Retinal pigment epithelial cell (primary cell): ENCODE measurements at regions not wholly inside any gene's neighbourhood (a gene's known extent, or its start where the extent isn't known, plus 50 kb on each side); places are given as distances from the start of the nearest gene placed in this dataset.

Experiments
- DNase-seq: peaks from one replicate; pipeline ENCODE4 v3.0.0-alpha.2; 2010; ENCODE audit warnings: low read depth
- H3K4me3 ChIP-seq: 2 replicates; pipeline ENCODE4 v1.5.1; 2011; ENCODE audit warnings: mild to moderate bottlenecking, low read length, control low read depth, moderate library complexity
- CTCF ChIP-seq: conservative IDR thresholded peaks from 2 replicates; pipeline ENCODE4 v1.5.1; 2011; ENCODE audit warnings: low read depth, low read length, control low read depth, inconsistent platforms

- no peak for DNase-seq
- TF ChIP-seq CTCF, result no peak
- no peak overlapping the region for H3K4me3 ChIP-seq
Observed at GRCh38 chr2:65668744-65669143, 236.3 kb upstream of the SPRED2 start.

- no peak for DNase-seq
- no peak for TF ChIP-seq CTCF
- no peak overlapping the region for H3K4me3 ChIP-seq
Observed at GRCh38 chr2:65666156-65666725, 233.8 kb upstream of the SPRED2 start.

DNA sequence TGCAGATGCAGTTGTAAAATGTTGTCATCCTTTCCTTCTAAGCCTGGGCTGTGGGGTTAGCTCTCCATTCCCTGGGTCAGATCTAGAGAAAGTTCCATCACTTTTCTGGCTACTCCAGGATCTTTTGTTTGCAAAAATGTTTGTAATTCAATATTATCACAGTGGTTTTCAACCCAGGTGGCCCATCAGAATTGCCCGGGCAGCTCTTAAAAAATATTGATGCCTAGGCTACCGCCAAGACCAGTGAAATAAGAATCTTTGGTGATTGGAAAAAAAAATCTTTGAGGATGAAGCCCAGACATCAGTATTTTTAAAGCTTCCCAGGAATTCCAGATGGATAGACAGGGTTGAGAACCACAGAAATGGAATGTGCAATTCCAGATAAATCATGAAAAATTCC lies 232.5 kb upstream of the SPRED2 start:
- DNase-seq, result no peak
- TF ChIP-seq CTCF, result no peak
- H3K4me3 ChIP-seq, result no peak overlapping the region

DNA sequence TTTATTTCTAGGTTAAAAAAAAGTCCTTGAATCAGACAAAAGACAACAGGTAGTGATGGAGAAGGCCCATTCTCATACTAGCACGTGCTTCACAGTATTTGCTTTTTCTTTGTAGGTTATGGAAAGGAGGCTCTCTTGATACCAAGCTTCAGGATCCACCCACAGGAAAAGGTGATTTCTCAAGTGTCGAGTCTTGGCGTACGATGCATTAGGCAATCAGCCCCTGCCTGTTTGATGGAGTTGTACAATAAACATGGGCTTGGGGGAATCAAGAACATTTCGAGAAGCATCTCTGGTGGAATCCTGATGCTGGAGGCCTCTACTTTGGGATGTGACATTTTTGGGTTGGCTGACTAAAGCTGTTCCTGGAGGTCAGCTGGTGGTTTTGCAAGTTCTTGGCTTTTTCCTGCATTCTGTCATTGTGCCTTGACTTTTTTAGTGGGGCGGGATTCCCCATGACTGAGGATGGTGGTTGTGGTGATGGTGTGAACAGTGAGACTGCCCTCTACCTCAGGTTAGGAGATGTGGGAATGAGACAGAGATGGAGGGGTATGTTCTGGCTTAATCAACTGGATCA lies 231.5 kb upstream of the SPRED2 start:
- TF ChIP-seq CTCF, result no peak
- no peak overlapping the region for H3K4me3 ChIP-seq
- DNase-seq, result no peak

GRCh38 chr2:65662654-65663432 lies 230.4 kb upstream of the SPRED2 start:
- DNase-seq, result no peak
- H3K4me3 ChIP-seq, result no peak overlapping the region
- TF ChIP-seq CTCF, result no peak

DNA sequence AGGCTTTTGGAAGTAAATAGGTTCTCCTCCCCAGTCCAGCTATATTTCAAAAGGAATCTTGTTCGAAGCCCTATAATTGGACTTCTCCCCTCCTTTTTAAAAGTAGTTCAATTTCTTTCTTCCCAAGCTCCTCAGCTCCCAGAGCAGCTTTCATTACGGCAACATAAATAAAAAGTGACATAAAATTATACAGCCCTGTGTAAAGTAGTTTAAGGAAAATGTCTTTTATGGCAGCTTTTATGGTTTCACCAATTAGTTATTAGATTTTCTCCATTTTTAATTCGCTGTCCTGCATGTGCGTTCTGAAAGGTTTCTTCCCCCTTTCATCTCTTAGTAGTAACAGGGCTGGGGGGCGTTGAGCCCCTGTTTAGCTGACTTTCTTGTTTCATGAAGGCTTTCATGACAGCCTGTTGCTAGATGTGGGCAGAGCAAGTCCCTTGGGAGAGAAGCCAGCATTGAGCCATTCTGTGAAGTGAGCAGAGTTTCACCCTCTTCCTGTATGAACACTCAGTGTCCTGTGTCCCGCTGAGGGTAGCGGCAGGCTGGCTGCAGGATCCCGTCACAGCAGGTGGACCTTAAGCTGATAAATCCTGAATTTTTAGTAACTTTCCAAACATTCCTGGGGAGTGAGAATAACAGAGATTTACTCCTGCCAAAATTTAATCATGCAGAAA lies 229.7 kb upstream of the SPRED2 start:
- no peak for TF ChIP-seq CTCF
- no peak overlapping the region for H3K4me3 ChIP-seq
- no peak for DNase-seq
